ENCODE measurements at regions not wholly inside any gene's neighbourhood (a gene's known extent, or its start where the extent isn't known, plus 50 kb on each side); places are given as distances from the start of the nearest gene placed in this dataset.

DNA sequence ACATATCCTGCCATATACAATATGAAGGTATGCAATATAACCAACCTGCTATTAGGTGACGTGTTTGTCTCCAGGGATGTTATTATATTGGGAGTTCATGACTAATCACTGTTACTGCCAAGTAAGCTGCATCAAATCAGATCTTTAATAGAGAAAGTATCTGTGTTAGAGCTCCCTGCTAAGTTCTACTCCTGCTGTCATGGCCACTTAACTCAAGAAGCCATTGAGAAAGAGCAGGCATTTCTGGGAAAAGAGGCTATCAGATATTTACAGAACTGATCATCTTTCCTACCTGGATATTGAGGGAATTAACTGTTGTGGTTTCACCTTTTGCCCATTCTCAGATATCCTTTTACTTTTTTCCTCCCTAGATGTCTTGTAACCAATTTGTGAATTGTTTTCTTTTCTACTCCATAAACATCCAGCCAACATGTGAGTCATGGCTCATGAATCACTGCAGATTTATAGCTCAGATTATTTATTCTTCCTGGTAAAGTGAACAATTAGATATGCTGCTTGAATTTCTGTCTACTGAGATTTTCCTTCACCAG lies 634.8 kb upstream of the FAM174A start (continued):
- TF ChIP-seq POLR2A (IDR thresholded peaks at IDR 0.05; ENCODE audit: borderline replicate concordance, extremely low read depth, insufficient read depth, insufficient read length): no peak
- TF ChIP-seq, protein P1, sequence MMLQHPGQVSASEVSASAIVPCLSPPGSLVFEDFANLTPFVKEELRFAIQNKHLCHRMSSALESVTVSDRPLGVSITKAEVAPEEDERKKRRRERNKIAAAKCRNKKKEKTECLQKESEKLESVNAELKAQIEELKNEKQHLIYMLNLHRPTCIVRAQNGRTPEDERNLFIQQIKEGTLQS (IDR thresholded peaks at IDR 0.05): no peak

DNA sequence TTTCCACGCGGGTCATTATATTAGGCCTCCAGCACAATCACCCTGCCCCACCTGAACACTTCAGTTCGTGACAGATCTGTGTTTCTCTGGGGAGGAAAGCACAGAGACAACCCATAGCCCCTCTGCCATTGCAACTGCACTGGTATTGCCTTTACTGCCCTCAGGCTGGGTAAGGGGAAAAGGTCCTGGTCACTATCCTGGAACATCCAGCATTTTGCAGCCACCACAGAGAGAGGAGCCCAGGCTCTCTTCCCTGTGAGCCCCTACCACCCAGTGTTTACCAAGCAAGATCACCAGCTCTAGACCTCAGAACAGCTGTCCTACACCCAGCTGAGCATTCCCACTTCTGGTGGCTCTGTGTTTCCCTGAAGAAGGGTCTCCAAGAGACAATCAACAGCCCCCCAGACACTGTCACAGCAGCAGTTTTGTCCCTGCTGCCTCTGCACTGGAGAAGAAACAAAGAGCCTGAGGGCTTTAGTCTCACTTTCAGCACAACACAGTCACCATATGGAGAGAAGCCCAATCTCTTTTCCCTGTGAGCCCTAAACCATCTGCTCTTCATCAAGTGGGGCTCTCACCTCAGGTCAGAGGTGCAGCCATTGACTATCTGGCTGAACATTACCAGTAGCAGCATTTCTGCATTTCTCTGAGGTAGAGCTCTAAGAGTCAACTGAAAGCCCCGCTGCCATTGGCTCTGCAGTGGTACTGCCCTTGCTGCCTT lies 655.2 kb upstream of the FAM174A start:
- Histone ChIP-seq H3K9me2 (ENCODE audit: insufficient read depth) (no peaks in the 10 kb centered on the region), H3K4me3 (replicated peaks in 1 of 2; ENCODE audit: low read depth in 1 of 2, low read length in 2 of 2) (no peak overlapping the region), H3K79me2 (ENCODE audit: insufficient read depth, low read length) (no peaks in the 10 kb centered on the region), H3K4me2 (ENCODE audit: low read length) (no peak overlapping the region), H2AFZ (ENCODE audit: low read depth, low read length, poor library complexity, severe bottlenecking) (no peak overlapping the region), H4K20me1 (ENCODE audit: insufficient read depth) (no peaks in the 10 kb centered on the region), H3K27ac (ENCODE audit: low read depth, low read length) (no peak overlapping the region), H3K9ac (ENCODE audit: low read length) (no peak overlapping the region), H3K27me3 (ENCODE audit: insufficient read depth, low read length) (no peaks in the 10 kb centered on the region), H3K9me3 (ENCODE audit: control insufficient read depth in 1 of 2, insufficient read depth in 1 of 2, low read depth in 1 of 2, low read length in 2 of 2) (no peaks in the 10 kb centered on the region), H3K36me3 (ENCODE audit: control insufficient read depth in 1 of 2, insufficient read depth in 2 of 2, low read length in 2 of 2) (no peaks in the 10 kb centered on the region), H3K4me1 (ENCODE audit: control insufficient read depth in 1 of 2, insufficient read depth in 2 of 2, low read length in 2 of 2) (no peaks in the 10 kb centered on the region)
- intact Hi-C loops (cut with micrococcal nuclease): no loop called here
- ChIA-PET RAD21 (ENCODE audit: low non-redundant PET in 1 of 2, low total read pairs in 2 of 2, uncharacterized antibody in 2 of 2, unreplicated experiment in 2 of 2) (no interaction called here), POLR2A (no interaction called here), CTCF (no interaction called here)
- no TSS peak for BruUV-seq (replicated peaks)
- DNase-seq (ENCODE audit: low read depth, low spot score) (no peak), ATAC-seq (no peak)
- TF ChIP-seq FOSL1 (IDR thresholded peaks at IDR 0.05; ENCODE audit: low read depth) (no peak), TCF7L2 (IDR thresholded peaks at IDR 0.05; ENCODE audit: borderline replicate concordance, extremely low read depth, insufficient read depth, insufficient read length) (no peak), EZH2 (IDR thresholded peaks at IDR 0.05) (no peak), ELF1 (IDR thresholded peaks at IDR 0.05; ENCODE audit: borderline replicate concordance, low read depth) (no peak)

DNA sequence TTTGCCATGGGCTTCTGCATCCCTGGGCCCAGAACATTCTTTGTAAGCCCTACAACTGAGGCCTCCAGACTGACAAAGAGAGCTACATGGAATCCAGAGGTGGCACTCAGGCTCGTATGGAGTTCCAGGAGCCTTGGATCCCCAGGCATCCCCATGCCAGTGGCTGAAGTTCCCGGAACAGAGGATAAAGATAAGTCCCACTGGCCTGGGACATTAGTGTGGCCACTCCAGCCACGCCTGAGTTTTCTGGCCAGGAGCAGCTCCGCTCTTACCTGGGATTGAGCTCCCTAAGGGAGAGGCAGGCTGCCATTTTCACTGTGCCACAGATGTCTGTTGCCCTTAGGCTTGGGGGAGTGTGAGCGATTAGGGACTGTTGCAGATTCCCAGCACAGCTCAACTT lies 656.3 kb upstream of the FAM174A start:
- H3K9me3 ChIP-seq (ENCODE audit: control insufficient read depth in 1 of 2, insufficient read depth in 1 of 2, low read depth in 1 of 2, low read length in 2 of 2): no peaks in the 10 kb centered on the region
- POLR2A ChIA-PET: no interaction called here
- DNase-seq (ENCODE audit: low read depth, low spot score): no peak
- no peak overlapping the region for H3K4me3 ChIP-seq (replicated peaks in 1 of 2; ENCODE audit: low read depth in 1 of 2, low read length in 2 of 2)
- RAD21 ChIA-PET (ENCODE audit: low non-redundant PET in 1 of 2, low total read pairs in 2 of 2, uncharacterized antibody in 2 of 2, unreplicated experiment in 2 of 2): no interaction called here
- H4K20me1 ChIP-seq (ENCODE audit: insufficient read depth): no peaks in the 10 kb centered on the region
- intact Hi-C loops (cut with micrococcal nuclease): no loop called here
- CTCF ChIA-PET: no interaction called here
- H3K9ac ChIP-seq (ENCODE audit: low read length): no peak overlapping the region
- no peaks in the 10 kb centered on the region for H3K9me2 ChIP-seq (ENCODE audit: insufficient read depth)
- TF ChIP-seq POLR2AphosphoS5 (IDR thresholded peaks at IDR 0.05; ENCODE audit: low read depth, low read length) (no peak), EZH2phosphoT487 (IDR thresholded peaks at IDR 0.05; ENCODE audit: borderline replicate concordance) (no peak), ELF1 (IDR thresholded peaks at IDR 0.05; ENCODE audit: borderline replicate concordance, low read depth) (no peak), ZFX (IDR thresholded peaks at IDR 0.05) (no peak), JUND (IDR thresholded peaks at IDR 0.05) (no peak), SP1 (IDR thresholded peaks at IDR 0.05; ENCODE audit: low read depth) (no peak), FOSL1 (IDR thresholded peaks at IDR 0.05; ENCODE audit: low read depth) (no peak), SRF (IDR thresholded peaks at IDR 0.05; ENCODE audit: low read depth) (no peak), TCF7L2 (IDR thresholded peaks at IDR 0.05; ENCODE audit: borderline replicate concordance, extremely low read depth, insufficient read depth, insufficient read length) (no peak), CEBPB (IDR thresholded peaks at IDR 0.05; ENCODE audit: low read depth) (no peak), SIN3A (IDR thresholded peaks at IDR 0.05; ENCODE audit: low read depth) (no peak), ZNF274 (IDR thresholded peaks at IDR 0.05; ENCODE audit: low read depth, low read length) (no peak), POLR2A (IDR thresholded peaks at IDR 0.05; ENCODE audit: borderline replicate concordance, extremely low read depth, insufficient read depth, insufficient read length) (no peak)
- TF ChIP-seq, protein P1 (IDR thresholded peaks at IDR 0.05): no peak
- H3K79me2 ChIP-seq (ENCODE audit: insufficient read depth, low read length): no peaks in the 10 kb centered on the region
- no peak for ATAC-seq
- H3K4me1 ChIP-seq (ENCODE audit: control insufficient read depth in 1 of 2, insufficient read depth in 2 of 2, low read length in 2 of 2): no peaks in the 10 kb centered on the region
- H3K27me3 ChIP-seq (ENCODE audit: insufficient read depth, low read length): no peaks in the 10 kb centered on the region
- no peaks in the 10 kb centered on the region for H3K36me3 ChIP-seq (ENCODE audit: control insufficient read depth in 1 of 2, insufficient read depth in 2 of 2, low read length in 2 of 2)
- H3K27ac ChIP-seq (ENCODE audit: low read depth, low read length): no peak overlapping the region
- no TSS peak for BruUV-seq (replicated peaks)
- H2AFZ ChIP-seq (ENCODE audit: low read depth, low read length, poor library complexity, severe bottlenecking): no peak overlapping the region
- no peak overlapping the region for H3K4me2 ChIP-seq (ENCODE audit: low read length)
